ENCODE measurements at regions not wholly inside any gene's neighbourhood (a gene's known extent, or its start where the extent isn't known, plus 50 kb on each side); places are given as distances from the start of the nearest gene placed in this dataset.
"Not testable (repeated sequence)": the region's sequence is repeated elsewhere in the genome, so short reads cannot be mapped to it uniquely, and the experiment has no call there.

GRCh38 chr5:7245121-7245651, 150.8 kb upstream of the ADCY2 start:
- DNase-seq: no peak

- DNase-seq: no peak
Measured at GRCh38 chr5:7246287-7246686, 149.7 kb upstream of the ADCY2 start.

GRCh38 chr5:7250004-7250403, 145.9 kb upstream of the ADCY2 start:
- DNase-seq: no peak

GRCh38 chr5:7250611-7251010, 145.3 kb upstream of the ADCY2 start:
- DNase-seq: no peak

GRCh38 chr5:7251132-7251531, 144.8 kb upstream of the ADCY2 start:
- DNase-seq: no peak

- no peak for DNase-seq
Measured at GRCh38 chr5:7261049-7261448, 134.9 kb upstream of the ADCY2 start.

- no peak for DNase-seq
Measured at GRCh38 chr5:7261900-7262299, 134.0 kb upstream of the ADCY2 start.

GRCh38 chr5:7263398-7264015, 132.4 kb upstream of the ADCY2 start:
- not testable (repeated sequence) for DNase-seq

- DNase-seq: not testable (repeated sequence)
Measured at GRCh38 chr5:7265776-7266175, 130.2 kb upstream of the ADCY2 start.

- not testable (repeated sequence) for DNase-seq
Measured at GRCh38 chr5:7268722-7269121, 127.2 kb upstream of the ADCY2 start.

- DNase-seq: no peak
Measured at GRCh38 chr5:7269591-7270274, 126.2 kb upstream of the ADCY2 start.

- no peak for DNase-seq
Measured at GRCh38 chr5:7271435-7272084, 124.4 kb upstream of the ADCY2 start.

- no peak for DNase-seq
Measured at GRCh38 chr5:7272408-7272965, 123.5 kb upstream of the ADCY2 start.

GRCh38 chr5:7274203-7274602, 121.7 kb upstream of the ADCY2 start:
- no peak for DNase-seq

GRCh38 chr5:7289634-7290033, 106.3 kb upstream of the ADCY2 start:
- not testable (repeated sequence) for DNase-seq

GRCh38 chr5:7297821-7298220, 98.1 kb upstream of the ADCY2 start:
- DNase-seq: not testable (repeated sequence)

GRCh38 chr5:7299731-7300130, 96.2 kb upstream of the ADCY2 start:
- not testable (repeated sequence) for DNase-seq

- not testable (repeated sequence) for DNase-seq
Measured at GRCh38 chr5:7305000-7305674, 90.8 kb upstream of the ADCY2 start.

GRCh38 chr5:7306556-7306955, 89.4 kb upstream of the ADCY2 start:
- not testable (repeated sequence) for DNase-seq

- DNase-seq: not testable (repeated sequence)
Measured at GRCh38 chr5:7307709-7308108, 88.2 kb upstream of the ADCY2 start.

GRCh38 chr5:7309715-7310114, 86.2 kb upstream of the ADCY2 start:
- not testable (repeated sequence) for DNase-seq

- DNase-seq: not testable (repeated sequence)
Measured at GRCh38 chr5:7310656-7311055, 85.3 kb upstream of the ADCY2 start.

GRCh38 chr5:7315118-7315517, 80.8 kb upstream of the ADCY2 start:
- DNase-seq: no peak

All from HCEC 1CT (cell line).